ENCODE measurements at regions not wholly inside any gene's neighbourhood (a gene's known extent, or its start where the extent isn't known, plus 50 kb on each side); places are given as distances from the start of the nearest gene placed in this dataset.

DNA sequence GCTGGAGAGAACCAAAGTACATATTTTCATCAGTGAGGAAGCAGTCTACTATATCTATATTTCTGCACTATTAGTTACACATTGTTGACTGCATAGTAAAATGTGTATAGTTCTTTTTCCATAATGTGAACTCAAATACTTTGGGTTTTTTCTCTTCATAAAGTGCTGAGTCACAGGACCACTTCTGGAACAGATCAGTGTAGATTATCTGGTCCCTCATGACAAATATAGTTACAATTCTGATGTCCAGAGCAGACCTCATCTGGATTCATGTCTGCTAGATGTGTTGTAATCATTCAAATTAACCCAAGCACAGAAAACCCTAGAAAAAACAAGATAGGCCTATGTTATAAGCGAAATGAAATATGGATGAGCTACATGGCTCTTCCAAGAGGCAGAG, 171.4 kb downstream of the SUCLA2 start:
- peaks cover 12% of the 10 kb centered on the region for H3K9me3 Mint-ChIP-seq
- TF ChIP-seq, protein P1, sequence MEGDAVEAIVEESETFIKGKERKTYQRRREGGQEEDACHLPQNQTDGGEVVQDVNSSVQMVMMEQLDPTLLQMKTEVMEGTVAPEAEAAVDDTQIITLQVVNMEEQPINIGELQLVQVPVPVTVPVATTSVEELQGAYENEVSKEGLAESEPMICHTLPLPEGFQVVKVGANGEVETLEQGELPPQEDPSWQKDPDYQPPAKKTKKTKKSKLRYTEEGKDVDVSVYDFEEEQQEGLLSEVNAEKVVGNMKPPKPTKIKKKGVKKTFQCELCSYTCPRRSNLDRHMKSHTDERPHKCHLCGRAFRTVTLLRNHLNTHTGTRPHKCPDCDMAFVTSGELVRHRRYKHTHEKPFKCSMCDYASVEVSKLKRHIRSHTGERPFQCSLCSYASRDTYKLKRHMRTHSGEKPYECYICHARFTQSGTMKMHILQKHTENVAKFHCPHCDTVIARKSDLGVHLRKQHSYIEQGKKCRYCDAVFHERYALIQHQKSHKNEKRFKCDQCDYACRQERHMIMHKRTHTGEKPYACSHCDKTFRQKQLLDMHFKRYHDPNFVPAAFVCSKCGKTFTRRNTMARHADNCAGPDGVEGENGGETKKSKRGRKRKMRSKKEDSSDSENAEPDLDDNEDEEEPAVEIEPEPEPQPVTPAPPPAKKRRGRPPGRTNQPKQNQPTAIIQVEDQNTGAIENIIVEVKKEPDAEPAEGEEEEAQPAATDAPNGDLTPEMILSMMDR (IDR thresholded peaks at IDR 0.05), result no peak
- DNase-seq (no peak), ATAC-seq (no peak)
- H3K27me3 Mint-ChIP-seq, result no peaks in the 10 kb centered on the region
- H3K27ac Mint-ChIP-seq, result peak overlapping the region; percentile 12
- H3K4me3 Mint-ChIP-seq, result no peak overlapping the region
- intact Hi-C loops (cut with micrococcal nuclease), result no loop called here
- no peaks in the 10 kb centered on the region for H3K4me1 Mint-ChIP-seq (ENCODE audit: low read depth)
- ChIA-PET CTCF (no interaction called here), POLR2A (no interaction called here)
- no peaks in the 10 kb centered on the region for H3K36me3 Mint-ChIP-seq (ENCODE audit: low read depth)

DNA sequence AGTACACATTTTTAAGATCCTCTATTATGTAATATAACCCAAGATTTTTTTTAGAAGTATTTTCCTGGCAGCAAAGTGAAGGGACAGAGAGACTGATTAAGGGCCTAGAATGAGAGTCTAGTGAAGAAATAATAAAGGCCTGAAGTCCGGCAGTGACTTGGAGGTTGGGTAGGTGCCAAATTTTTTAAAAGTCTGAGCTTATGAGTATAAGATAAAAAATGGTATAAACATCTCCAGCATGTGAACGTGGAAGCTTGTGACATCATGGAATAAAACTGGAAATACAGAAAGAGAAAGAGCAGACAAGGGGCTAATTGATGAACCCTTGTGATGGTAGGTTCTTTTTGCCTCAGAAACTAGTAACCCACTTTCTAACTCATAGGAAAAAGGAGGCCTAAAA, 174.6 kb downstream of the SUCLA2 start:
- DNase-seq (no peak), ATAC-seq (no peak)
- no peak overlapping the region for H3K27ac Mint-ChIP-seq
- no peaks in the 10 kb centered on the region for H3K4me1 Mint-ChIP-seq (ENCODE audit: low read depth)
- H3K27me3 Mint-ChIP-seq, result no peaks in the 10 kb centered on the region
- ChIA-PET CTCF (no interaction called here), POLR2A (interaction anchor here (0.6 kb wide), 1 partner anchor 923 kb away, joined by 3 read pairs; no protein-coding TSS in a partner anchor)
- peaks cover 12% of the 10 kb centered on the region for H3K9me3 Mint-ChIP-seq
- TF ChIP-seq, protein P1 (IDR thresholded peaks at IDR 0.05), result no peak
- no peaks in the 10 kb centered on the region for H3K36me3 Mint-ChIP-seq (ENCODE audit: low read depth)
- intact Hi-C loops (cut with micrococcal nuclease), result no loop called here
- H3K4me3 Mint-ChIP-seq, result no peak overlapping the region

DNA sequence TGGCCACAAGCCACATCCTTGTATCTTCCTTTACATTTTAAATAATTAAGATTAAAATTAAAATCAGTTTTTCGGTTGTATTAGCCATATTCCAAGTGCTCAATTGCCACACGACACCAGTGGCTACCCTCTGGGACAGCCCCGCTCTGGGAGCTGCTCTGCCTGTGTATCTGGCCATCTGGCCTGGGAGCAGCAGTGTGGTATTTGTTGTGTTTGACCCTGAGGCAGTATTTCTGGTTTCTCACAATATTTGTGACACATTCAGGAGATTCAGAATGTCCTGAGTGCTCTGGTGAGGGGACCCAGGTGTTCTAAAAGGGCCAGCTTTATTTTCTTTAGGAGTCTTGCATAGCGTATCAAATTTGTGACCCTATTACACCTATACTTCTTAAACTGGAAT, 179.0 kb downstream of the SUCLA2 start:
- intact Hi-C loops (cut with micrococcal nuclease), result no loop called here
- ChIA-PET POLR2A (no interaction called here), CTCF (no interaction called here)
- DNase-seq, result no peak
- ATAC-seq, result no peak
- Mint-ChIP-seq H3K27ac (no peak overlapping the region), H3K27me3 (no peaks in the 10 kb centered on the region), H3K9me3 (peaks cover 12% of the 10 kb centered on the region), H3K36me3 (ENCODE audit: low read depth) (no peaks in the 10 kb centered on the region), H3K4me1 (ENCODE audit: low read depth) (no peaks in the 10 kb centered on the region), H3K4me3 (no peak overlapping the region)
- TF ChIP-seq, protein P1 (IDR thresholded peaks at IDR 0.05), result no peak

DNA sequence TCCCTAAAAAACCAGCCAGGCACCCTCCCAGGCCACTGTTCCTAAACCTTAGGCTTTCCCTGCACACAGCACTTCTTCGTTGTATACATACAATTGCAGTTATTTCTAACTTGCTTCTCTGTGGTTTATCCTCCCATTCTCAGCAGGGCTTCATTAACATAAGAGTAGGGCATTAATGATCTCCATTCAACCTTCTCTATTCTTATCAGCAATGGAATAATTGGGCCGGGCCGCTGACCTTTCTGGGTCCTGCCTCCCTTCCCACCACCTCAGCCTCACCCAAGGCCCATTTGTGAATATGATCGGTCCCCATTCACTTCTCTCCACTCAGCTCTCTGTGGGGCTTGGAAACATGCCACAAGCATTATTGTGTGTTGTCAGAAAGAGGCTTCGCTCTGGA, 184.2 kb downstream of the SUCLA2 start:
- H3K4me3 Mint-ChIP-seq, result no peak overlapping the region
- intact Hi-C loops (cut with micrococcal nuclease), result no loop called here
- H3K4me1 Mint-ChIP-seq (ENCODE audit: low read depth), result no peaks in the 10 kb centered on the region
- CTCF ChIA-PET, result no interaction called here
- ATAC-seq, result no peak
- H3K36me3 Mint-ChIP-seq (ENCODE audit: low read depth), result no peaks in the 10 kb centered on the region
- no peaks in the 10 kb centered on the region for H3K9me3 Mint-ChIP-seq
- TF ChIP-seq, protein P1 (IDR thresholded peaks at IDR 0.05), result no peak
- no peaks in the 10 kb centered on the region for H3K27me3 Mint-ChIP-seq
- H3K27ac Mint-ChIP-seq, result no peak overlapping the region
- POLR2A ChIA-PET, result interaction anchor here (0.9 kb wide), 1 partner anchor 9 kb away, joined by 3 read pairs; no protein-coding TSS in a partner anchor
- no peak for DNase-seq

DNA sequence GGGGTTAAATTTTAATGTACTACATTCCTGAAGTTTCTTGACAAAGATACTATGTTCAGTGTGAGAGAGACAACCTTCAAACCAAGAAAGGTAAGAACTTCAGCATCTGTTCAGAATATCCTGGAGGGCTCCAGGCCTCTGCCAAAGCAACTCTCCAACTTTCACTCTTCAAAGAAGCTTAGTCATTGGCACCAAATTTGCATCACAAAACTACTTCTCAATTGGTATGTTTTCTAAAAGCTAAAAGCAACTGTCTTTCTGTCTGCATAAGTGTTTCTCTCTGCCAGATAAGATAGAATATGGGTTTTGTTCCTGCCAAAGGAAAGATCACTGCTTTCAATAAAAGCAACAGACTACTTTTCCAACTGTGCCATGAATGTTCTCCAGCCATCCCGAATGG, 187.4 kb downstream of the SUCLA2 start:
- POLR2A ChIA-PET, result no interaction called here
- Mint-ChIP-seq H3K9me3 (no peaks in the 10 kb centered on the region), H3K27me3 (no peaks in the 10 kb centered on the region), H3K36me3 (ENCODE audit: low read depth) (no peaks in the 10 kb centered on the region), H3K4me1 (ENCODE audit: low read depth) (no peaks in the 10 kb centered on the region), H3K4me3 (no peak overlapping the region), H3K27ac (no peak overlapping the region)
- ATAC-seq, result no peak
- no peak for DNase-seq
- TF ChIP-seq, protein P1 (IDR thresholded peaks at IDR 0.05), result no peak
- CTCF ChIA-PET, result no interaction called here
- intact Hi-C loops (cut with micrococcal nuclease), result no loop called here
